ENCODE measurements at regions not wholly inside any gene's neighbourhood (a gene's known extent, or its start where the extent isn't known, plus 50 kb on each side); places are given as distances from the start of the nearest gene placed in this dataset.

GRCh38 chr6:140579918-140580317, 1205.5 kb upstream of the CITED2 start:
- POLR2A ChIA-PET, result no interaction called here
- intact Hi-C loops (cut with DNase I, micrococcal nuclease), result no loop called here
- Mint-ChIP-seq H3K27ac (no peak overlapping the region), H3K4me3 (no peak overlapping the region), H3K4me1 (peaks cover 5% of the 10 kb centered on the region), H3K36me3 (ENCODE audit: low read depth) (no peaks in the 10 kb centered on the region), H3K27me3 (peaks cover 20% of the 10 kb centered on the region), H3K9me3 (ENCODE audit: low read depth) (no peaks in the 10 kb centered on the region)
- CTCF ChIA-PET, result no interaction called here
- no peak for DNase-seq
- ATAC-seq, result no peak

GRCh38 chr6:140576004-140576555, 1201.6 kb upstream of the CITED2 start:
- Mint-ChIP-seq H3K36me3 (ENCODE audit: low read depth) (no peaks in the 10 kb centered on the region), H3K27ac (no peak overlapping the region), H3K4me1 (peaks cover 9% of the 10 kb centered on the region), H3K27me3 (peaks cover 21% of the 10 kb centered on the region), H3K4me3 (no peak overlapping the region), H3K9me3 (ENCODE audit: low read depth) (no peaks in the 10 kb centered on the region)
- intact Hi-C loops (cut with DNase I, micrococcal nuclease), result no loop called here
- no peak for ATAC-seq
- no peak for DNase-seq
- ChIA-PET CTCF (interaction anchor here (0.9 kb wide), 1 partner anchor 18 kb away, joined by 4 read pairs; no protein-coding TSS in a partner anchor), POLR2A (interaction anchor here (0.5 kb wide), 1 partner anchor 888 kb away, joined by 4 read pairs; no protein-coding TSS in a partner anchor)

GRCh38 chr6:140572867-140573266, 1198.4 kb upstream of the CITED2 start:
- no peak overlapping the region for H3K27ac Mint-ChIP-seq
- peaks cover 9% of the 10 kb centered on the region for H3K4me1 Mint-ChIP-seq
- H3K27me3 Mint-ChIP-seq, result peaks cover 17% of the 10 kb centered on the region
- intact Hi-C loops (cut with DNase I, micrococcal nuclease), result no loop called here
- H3K4me3 Mint-ChIP-seq, result no peak overlapping the region
- H3K36me3 Mint-ChIP-seq (ENCODE audit: low read depth), result no peaks in the 10 kb centered on the region
- no peaks in the 10 kb centered on the region for H3K9me3 Mint-ChIP-seq (ENCODE audit: low read depth)
- ChIA-PET CTCF (no interaction called here), POLR2A (no interaction called here)
- DNase-seq (no peak), ATAC-seq (peak; percentile 47)

- ChIA-PET POLR2A (no interaction called here), CTCF (no interaction called here)
- no peaks in the 10 kb centered on the region for H3K9me3 Mint-ChIP-seq (ENCODE audit: low read depth)
- H3K4me1 Mint-ChIP-seq, result peaks cover 14% of the 10 kb centered on the region
- no peak for ATAC-seq
- intact Hi-C loops (cut with DNase I, micrococcal nuclease), result no loop called here
- H3K27me3 Mint-ChIP-seq, result peaks cover 20% of the 10 kb centered on the region
- H3K4me3 Mint-ChIP-seq, result no peak overlapping the region
- no peak overlapping the region for H3K27ac Mint-ChIP-seq
- no peak for DNase-seq
- no peaks in the 10 kb centered on the region for H3K36me3 Mint-ChIP-seq (ENCODE audit: low read depth)
Observed at GRCh38 chr6:140572129-140572528, 1197.7 kb upstream of the CITED2 start.

- CTCF ChIA-PET, result no interaction called here
- peaks cover 14% of the 10 kb centered on the region for H3K4me1 Mint-ChIP-seq
- H3K27me3 Mint-ChIP-seq, result peaks cover 16% of the 10 kb centered on the region
- no peak for DNase-seq
- H3K9me3 Mint-ChIP-seq (ENCODE audit: low read depth), result no peaks in the 10 kb centered on the region
- no peak for ATAC-seq
- POLR2A ChIA-PET, result no interaction called here
- intact Hi-C loops (cut with DNase I, micrococcal nuclease), result no loop called here
- H3K4me3 Mint-ChIP-seq, result no peak overlapping the region
- H3K36me3 Mint-ChIP-seq (ENCODE audit: low read depth), result no peaks in the 10 kb centered on the region
- no peak overlapping the region for H3K27ac Mint-ChIP-seq
Observed at GRCh38 chr6:140571145-140571544, 1196.7 kb upstream of the CITED2 start.

- no peak overlapping the region for H3K27ac Mint-ChIP-seq
- H3K9me3 Mint-ChIP-seq (ENCODE audit: low read depth), result no peaks in the 10 kb centered on the region
- intact Hi-C loops (cut with DNase I, micrococcal nuclease), result no loop called here
- CTCF ChIA-PET, result interaction anchor here (1.1 kb wide), 1 partner anchor 29 kb away, joined by 5 read pairs; no protein-coding TSS in a partner anchor
- POLR2A ChIA-PET, result no interaction called here
- peaks cover 13% of the 10 kb centered on the region for H3K4me1 Mint-ChIP-seq
- ATAC-seq (no peak), DNase-seq (no peak)
- H3K27me3 Mint-ChIP-seq, result peaks cover 10% of the 10 kb centered on the region
- no peaks in the 10 kb centered on the region for H3K36me3 Mint-ChIP-seq (ENCODE audit: low read depth)
- no peak overlapping the region for H3K4me3 Mint-ChIP-seq
Observed at GRCh38 chr6:140567466-140567865, 1193.0 kb upstream of the CITED2 start.

GRCh38 chr6:140566781-140567277, 1192.4 kb upstream of the CITED2 start:
- no peak for ATAC-seq
- CTCF ChIA-PET, result interaction anchor here (0.6 to 1.1 kb wide), 2 partner anchors 29 to 38 kb away, joined by 3 to 5 read pairs; no protein-coding TSS in a partner anchor
- POLR2A ChIA-PET, result no interaction called here

GRCh38 chr6:140563728-140564127, 1189.3 kb upstream of the CITED2 start:
- no peaks in the 10 kb centered on the region for H3K36me3 Mint-ChIP-seq (ENCODE audit: low read depth)
- peaks cover 10% of the 10 kb centered on the region for H3K27me3 Mint-ChIP-seq
- intact Hi-C loops (cut with DNase I, micrococcal nuclease), result no loop called here
- H3K9me3 Mint-ChIP-seq (ENCODE audit: low read depth), result no peaks in the 10 kb centered on the region
- CTCF ChIA-PET, result no interaction called here
- no peak overlapping the region for H3K4me3 Mint-ChIP-seq
- no peak for DNase-seq
- H3K27ac Mint-ChIP-seq, result no peak overlapping the region
- POLR2A ChIA-PET, result no interaction called here
- ATAC-seq, result no peak
- H3K4me1 Mint-ChIP-seq, result peaks cover 5% of the 10 kb centered on the region

More at GRCh38 chr6:140566781-140567277, 1192.4 kb upstream of the CITED2 start:
- Mint-ChIP-seq H3K27me3 (peaks cover 10% of the 10 kb centered on the region), H3K4me1 (peaks cover 7% of the 10 kb centered on the region), H3K36me3 (ENCODE audit: low read depth) (no peaks in the 10 kb centered on the region), H3K27ac (no peak overlapping the region), H3K4me3 (no peak overlapping the region), H3K9me3 (ENCODE audit: low read depth) (no peaks in the 10 kb centered on the region)
- no peak for DNase-seq
- intact Hi-C loops (cut with DNase I, micrococcal nuclease), result no loop called here

- no peak for ATAC-seq
- Mint-ChIP-seq H3K36me3 (ENCODE audit: low read depth) (no peaks in the 10 kb centered on the region), H3K4me3 (no peak overlapping the region), H3K9me3 (ENCODE audit: low read depth) (no peaks in the 10 kb centered on the region), H3K27me3 (no peaks in the 10 kb centered on the region), H3K4me1 (no peaks in the 10 kb centered on the region), H3K27ac (no peak overlapping the region)
- DNase-seq, result no peak
- intact Hi-C loops (cut with DNase I, micrococcal nuclease), result no loop called here
- ChIA-PET CTCF (no interaction called here), POLR2A (no interaction called here)
Observed at GRCh38 chr6:140561701-140562100, 1187.3 kb upstream of the CITED2 start.

- ATAC-seq (no peak), DNase-seq (no peak)
- no peaks in the 10 kb centered on the region for H3K36me3 Mint-ChIP-seq (ENCODE audit: low read depth)
- no peak overlapping the region for H3K27ac Mint-ChIP-seq
- no peaks in the 10 kb centered on the region for H3K27me3 Mint-ChIP-seq
- no peaks in the 10 kb centered on the region for H3K9me3 Mint-ChIP-seq (ENCODE audit: low read depth)
- H3K4me3 Mint-ChIP-seq, result no peak overlapping the region
- no peaks in the 10 kb centered on the region for H3K4me1 Mint-ChIP-seq
- intact Hi-C loops (cut with DNase I, micrococcal nuclease), result no loop called here
- CTCF ChIA-PET, result no interaction called here
- POLR2A ChIA-PET, result no interaction called here
Observed at GRCh38 chr6:140560671-140561070, 1186.2 kb upstream of the CITED2 start.

- ChIA-PET POLR2A (no interaction called here), CTCF (no interaction called here)
- H3K4me3 Mint-ChIP-seq, result no peak overlapping the region
- no peak for ATAC-seq
- intact Hi-C loops (cut with DNase I, micrococcal nuclease), result no loop called here
- H3K27me3 Mint-ChIP-seq, result no peaks in the 10 kb centered on the region
- H3K4me1 Mint-ChIP-seq, result no peaks in the 10 kb centered on the region
- H3K36me3 Mint-ChIP-seq (ENCODE audit: low read depth), result no peaks in the 10 kb centered on the region
- DNase-seq, result no peak
- no peaks in the 10 kb centered on the region for H3K9me3 Mint-ChIP-seq (ENCODE audit: low read depth)
- H3K27ac Mint-ChIP-seq, result no peak overlapping the region
Observed at GRCh38 chr6:140559458-140559857, 1185.0 kb upstream of the CITED2 start.

- Mint-ChIP-seq H3K4me1 (no peaks in the 10 kb centered on the region), H3K9me3 (ENCODE audit: low read depth) (no peaks in the 10 kb centered on the region), H3K27ac (no peak overlapping the region), H3K36me3 (ENCODE audit: low read depth) (no peaks in the 10 kb centered on the region), H3K4me3 (no peak overlapping the region), H3K27me3 (peaks cover 2% of the 10 kb centered on the region)
- no peak for DNase-seq
- ChIA-PET CTCF (interaction anchor here (0.6 to 0.7 kb wide), 2 partner anchors 69 to 116 kb away, joined by 3 read pairs; no protein-coding TSS in a partner anchor), POLR2A (no interaction called here)
- intact Hi-C loops (cut with DNase I, micrococcal nuclease), result no loop called here
- ATAC-seq, result no peak
Observed at GRCh38 chr6:140554421-140554820, 1180.0 kb upstream of the CITED2 start.
